ENCODE measurements at regions not wholly inside any gene's neighbourhood (a gene's known extent, or its start where the extent isn't known, plus 50 kb on each side); places are given as distances from the start of the nearest gene placed in this dataset.
"Not testable (repeated sequence)": the region's sequence is repeated elsewhere in the genome, so short reads cannot be mapped to it uniquely, and the experiment has no call there.

- DNase-seq; intact Hi-C loops (cut with DNase I); H3K36me3 ChIP-seq; H3K27me3 ChIP-seq; H3K9me3 ChIP-seq; H3K4me1 ChIP-seq; H3K4me3 ChIP-seq: not testable (repeated sequence)
- 68 to 70% methylated on average over 6 of the region's 8 CpGs for WGBS, 2 donors
- H3K27ac ChIP-seq: peak overlapping the region in 1 of 4 donors; percentile 31
Measured at GRCh38 chr2:111533557-111534247, 350.3 kb downstream of the ANAPC1 start.

GRCh38 chr2:111534910-111535352 is 349.1 kb downstream of the ANAPC1 start:
- H3K4me3 ChIP-seq: no peak overlapping the region
- peaks cover 0 to 8% (median 7%) of the 10 kb centered on the region in 4 donors for H3K4me1 ChIP-seq
- intact Hi-C loops (cut with DNase I): no loop called here
- no peaks in the 10 kb centered on the region for H3K9me3 ChIP-seq
- DNase-seq: peak; percentile 65
- WGBS, 2 donors: 16 to 32% methylated on average over 4 of the region's 4 CpGs
- no peaks in the 10 kb centered on the region for H3K27me3 ChIP-seq
- no peak for TF ChIP-seq POLR2A (IDR thresholded peaks at IDR 0.05)
- peak overlapping the region in 2 of 4 donors; percentile 26 to 37 for H3K27ac ChIP-seq
- no peaks in the 10 kb centered on the region for H3K36me3 ChIP-seq

GRCh38 chr2:111535404-111535803 is 348.6 kb downstream of the ANAPC1 start:
- WGBS, 2 donors: 44 to 51% methylated on average over 1 of the region's 1 CpG
- intact Hi-C loops (cut with DNase I): no loop called here

GRCh38 chr2:111537078-111537655 is 346.8 kb downstream of the ANAPC1 start:
- Histone ChIP-seq H3K4me1 (peaks cover 0 to 8% (median 7%) of the 10 kb centered on the region in 4 donors), H3K9me3 (no peaks in the 10 kb centered on the region), H3K27ac (no peak overlapping the region), H3K4me3 (no peak overlapping the region), H3K27me3 (no peaks in the 10 kb centered on the region), H3K36me3 (no peaks in the 10 kb centered on the region)
- TF ChIP-seq EP300 (IDR thresholded peaks at IDR 0.05) (no peak), CTCF (IDR thresholded peaks at IDR 0.05) (no peak), POLR2A (IDR thresholded peaks at IDR 0.05) (no peak), POLR2AphosphoS5 (IDR thresholded peaks at IDR 0.05) (no peak)
- 92 to 95% methylated on average over 15 of the region's 15 CpGs for WGBS, 2 donors
- DNase-seq: no peak
- intact Hi-C loops (cut with DNase I): no loop called here

More at GRCh38 chr2:111535404-111535803, 348.6 kb downstream of the ANAPC1 start:
- no peaks in the 10 kb centered on the region for H3K36me3 ChIP-seq
- H3K4me1 ChIP-seq: peaks cover 0 to 8% (median 7%) of the 10 kb centered on the region in 4 donors
- H3K27ac ChIP-seq: peak overlapping the region in 1 of 4 donors; percentile 26
- no peak overlapping the region for H3K4me3 ChIP-seq
- H3K27me3 ChIP-seq: no peaks in the 10 kb centered on the region
- TF ChIP-seq CTCF (IDR thresholded peaks at IDR 0.05) (no peak), POLR2A (IDR thresholded peaks at IDR 0.05) (no peak), EP300 (IDR thresholded peaks at IDR 0.05) (no peak), POLR2AphosphoS5 (IDR thresholded peaks at IDR 0.05) (no peak)
- H3K9me3 ChIP-seq: no peaks in the 10 kb centered on the region
- DNase-seq: no peak

- H3K27me3 ChIP-seq; intact Hi-C loops (cut with DNase I); H3K4me1 ChIP-seq; H3K4me3 ChIP-seq; H3K36me3 ChIP-seq; DNase-seq; H3K27ac ChIP-seq; H3K9me3 ChIP-seq: not testable (repeated sequence)
- WGBS, 2 donors: 93 to 95% methylated on average over 6 to 7 of the region's 9 CpGs
Measured at GRCh38 chr2:111539991-111540390, 344.0 kb downstream of the ANAPC1 start.

- 12 to 38% methylated on average over 1 of the region's 2 CpGs for WGBS, 2 donors
- H3K4me3 ChIP-seq; H3K9me3 ChIP-seq; H3K27me3 ChIP-seq; intact Hi-C loops (cut with DNase I); H3K36me3 ChIP-seq; H3K27ac ChIP-seq; DNase-seq; H3K4me1 ChIP-seq: not testable (repeated sequence)
Measured at GRCh38 chr2:111542120-111542774, 341.7 kb downstream of the ANAPC1 start.

- 50 to 52% methylated on average over 1 of the region's 2 CpGs for WGBS, 2 donors
- DNase-seq; H3K9me3 ChIP-seq; H3K27ac ChIP-seq; H3K27me3 ChIP-seq; intact Hi-C loops (cut with DNase I); H3K4me1 ChIP-seq; H3K36me3 ChIP-seq; H3K4me3 ChIP-seq: not testable (repeated sequence)
Measured at GRCh38 chr2:111544006-111544405, 340.0 kb downstream of the ANAPC1 start.

GRCh38 chr2:111545723-111546431 is 338.1 kb downstream of the ANAPC1 start:
- WGBS, 2 donors: 62 to 63% methylated on average over 5 to 6 of the region's 7 CpGs

GRCh38 chr2:111546578-111546977 is 337.4 kb downstream of the ANAPC1 start:
- intact Hi-C loops (cut with DNase I); H3K4me3 ChIP-seq: not testable (repeated sequence)
- WGBS, 2 donors: 85 to 87% methylated on average over 5 of the region's 5 CpGs

More at GRCh38 chr2:111545723-111546431, 338.1 kb downstream of the ANAPC1 start:
- H3K36me3 ChIP-seq; H3K4me3 ChIP-seq; DNase-seq; H3K9me3 ChIP-seq; H3K27me3 ChIP-seq; H3K27ac ChIP-seq; intact Hi-C loops (cut with DNase I); H3K4me1 ChIP-seq: not testable (repeated sequence)

More at GRCh38 chr2:111546578-111546977, 337.4 kb downstream of the ANAPC1 start:
- not testable (repeated sequence) for H3K4me1 ChIP-seq, H3K9me3 ChIP-seq, H3K27ac ChIP-seq, H3K27me3 ChIP-seq, DNase-seq, H3K36me3 ChIP-seq

Data from sigmoid colon (tissue), 6 donors.